ENCODE measurements at regions not wholly inside any gene's neighbourhood (a gene's known extent, or its start where the extent isn't known, plus 50 kb on each side); places are given as distances from the start of the nearest gene placed in this dataset.
"Not testable (repeated sequence)": the region's sequence is repeated elsewhere in the genome, so short reads cannot be mapped to it uniquely, and the experiment has no call there.

DNA sequence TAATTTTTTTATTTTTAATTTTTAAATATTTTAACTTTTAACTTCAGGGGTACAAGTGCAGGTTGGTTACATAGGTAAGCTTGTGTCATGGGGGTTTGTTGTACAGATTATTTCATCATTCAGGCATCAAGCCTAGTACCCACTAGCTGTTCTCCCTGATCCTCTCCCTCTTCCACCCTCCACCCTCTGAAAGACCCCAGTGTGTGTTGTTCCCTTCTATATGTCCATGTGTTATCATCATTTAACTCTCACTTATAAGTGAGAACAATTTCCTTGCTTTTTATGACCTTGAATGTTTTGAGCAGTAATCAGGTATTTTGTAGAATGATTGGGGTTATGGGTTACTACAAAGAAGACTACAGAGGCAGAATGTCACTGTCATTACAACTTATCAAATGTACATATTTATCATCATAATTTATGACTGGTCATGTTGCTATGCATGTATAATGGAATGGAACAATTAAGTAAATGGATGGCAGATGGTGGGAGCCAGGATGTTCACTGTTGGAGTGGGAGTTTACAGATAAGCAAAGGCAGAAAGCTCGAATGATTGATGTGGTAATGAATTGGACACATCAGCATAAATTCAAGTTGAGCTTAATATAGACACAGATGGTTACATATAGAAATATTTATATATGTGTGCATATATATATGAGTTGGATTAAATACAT, 563.8 kb upstream of the ROBO1 start:
- TF ChIP-seq, protein P1, sequence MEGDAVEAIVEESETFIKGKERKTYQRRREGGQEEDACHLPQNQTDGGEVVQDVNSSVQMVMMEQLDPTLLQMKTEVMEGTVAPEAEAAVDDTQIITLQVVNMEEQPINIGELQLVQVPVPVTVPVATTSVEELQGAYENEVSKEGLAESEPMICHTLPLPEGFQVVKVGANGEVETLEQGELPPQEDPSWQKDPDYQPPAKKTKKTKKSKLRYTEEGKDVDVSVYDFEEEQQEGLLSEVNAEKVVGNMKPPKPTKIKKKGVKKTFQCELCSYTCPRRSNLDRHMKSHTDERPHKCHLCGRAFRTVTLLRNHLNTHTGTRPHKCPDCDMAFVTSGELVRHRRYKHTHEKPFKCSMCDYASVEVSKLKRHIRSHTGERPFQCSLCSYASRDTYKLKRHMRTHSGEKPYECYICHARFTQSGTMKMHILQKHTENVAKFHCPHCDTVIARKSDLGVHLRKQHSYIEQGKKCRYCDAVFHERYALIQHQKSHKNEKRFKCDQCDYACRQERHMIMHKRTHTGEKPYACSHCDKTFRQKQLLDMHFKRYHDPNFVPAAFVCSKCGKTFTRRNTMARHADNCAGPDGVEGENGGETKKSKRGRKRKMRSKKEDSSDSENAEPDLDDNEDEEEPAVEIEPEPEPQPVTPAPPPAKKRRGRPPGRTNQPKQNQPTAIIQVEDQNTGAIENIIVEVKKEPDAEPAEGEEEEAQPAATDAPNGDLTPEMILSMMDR (IDR thresholded peaks at IDR 0.05): no peak
- TF ChIP-seq POLR2AphosphoS5 (IDR thresholded peaks at IDR 0.05) (no peak), EP300 (IDR thresholded peaks at IDR 0.05) (no peak), POLR2A (IDR thresholded peaks at IDR 0.05) (no peak)
- H3K27me3 ChIP-seq: no peaks in the 10 kb centered on the region
- no peak overlapping the region for H3K4me3 ChIP-seq
- H3K4me1 ChIP-seq: no peaks in the 10 kb centered on the region
- H3K36me3 ChIP-seq: no peaks in the 10 kb centered on the region
- H3K9me3 ChIP-seq: no peaks in the 10 kb centered on the region
- ATAC-seq: no peak
- H3K27ac ChIP-seq: no peak overlapping the region
- WGBS, 2 donors (ENCODE audit: low coverage in 1 of 2): 64 to 80% methylated on average over 1 of the region's 1 CpG

DNA sequence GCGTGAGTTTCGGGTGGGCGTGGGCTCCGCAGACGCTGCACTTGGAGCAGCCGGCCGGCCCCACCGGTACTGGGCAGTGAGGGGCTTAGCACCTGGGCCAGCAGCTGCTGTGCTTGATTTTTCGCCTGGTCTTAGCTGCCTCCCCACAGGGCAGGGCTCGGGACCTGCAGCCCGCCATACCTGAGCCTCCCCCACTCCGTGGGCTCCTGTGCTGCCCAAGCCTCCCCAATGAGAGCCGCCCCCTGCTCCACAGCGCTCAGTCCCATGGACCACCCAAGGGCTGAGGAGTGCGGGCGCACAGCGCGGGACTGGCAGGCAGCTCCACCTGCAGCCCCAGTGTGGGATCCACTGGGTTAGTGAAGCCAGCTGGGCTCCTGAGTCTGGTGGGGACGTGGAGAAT, 546.7 kb upstream of the ROBO1 start:
- not testable (repeated sequence) for ATAC-seq, H3K4me1 ChIP-seq, H3K36me3 ChIP-seq, H3K4me3 ChIP-seq, H3K27ac ChIP-seq, H3K27me3 ChIP-seq
- WGBS, 2 donors (ENCODE audit: low coverage in 1 of 2): no CpG with 5 or more reads among the region's 19 CpGs
- H3K9me3 ChIP-seq: peaks cover 0 to 23% (median 0%) of the 10 kb centered on the region in 3 donors

DNA sequence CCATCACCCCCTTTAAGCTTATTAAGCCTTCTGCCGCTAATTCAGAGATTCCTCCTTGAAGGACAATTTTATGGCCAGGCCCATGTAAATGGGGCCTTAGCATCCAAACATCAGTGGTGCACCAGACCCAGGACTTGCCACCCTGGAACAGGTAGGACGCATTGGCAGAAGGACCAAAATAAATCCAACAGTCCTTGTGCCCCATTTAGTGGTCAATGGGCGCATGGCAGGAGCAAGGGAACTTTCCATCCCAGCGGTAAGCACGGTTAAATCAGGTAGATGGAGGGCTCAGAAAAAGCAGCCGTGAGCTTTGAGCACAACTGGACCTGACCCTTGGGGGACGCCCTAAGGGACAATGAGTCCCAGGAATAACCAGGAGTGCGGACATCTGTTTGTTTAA, 540.8 kb upstream of the ROBO1 start:
- H3K27me3 ChIP-seq: no peaks in the 10 kb centered on the region
- TF ChIP-seq POLR2AphosphoS5 (IDR thresholded peaks at IDR 0.05): no peak
- TF ChIP-seq, protein P1 (IDR thresholded peaks at IDR 0.05): no peak
- no peak for TF ChIP-seq EP300 (IDR thresholded peaks at IDR 0.05)
- no peak for TF ChIP-seq POLR2A (IDR thresholded peaks at IDR 0.05)
- H3K27ac ChIP-seq: no peak overlapping the region
- no peak for ATAC-seq
- H3K36me3 ChIP-seq: no peaks in the 10 kb centered on the region
- WGBS, 2 donors (ENCODE audit: low coverage in 1 of 2): 59% methylated on average over 6 of the region's 8 CpGs; no CpG with 5 or more reads in 1 of the 2 donors
- no peak overlapping the region for H3K4me3 ChIP-seq
- H3K9me3 ChIP-seq: no peaks in the 10 kb centered on the region
- no peaks in the 10 kb centered on the region for H3K4me1 ChIP-seq

DNA sequence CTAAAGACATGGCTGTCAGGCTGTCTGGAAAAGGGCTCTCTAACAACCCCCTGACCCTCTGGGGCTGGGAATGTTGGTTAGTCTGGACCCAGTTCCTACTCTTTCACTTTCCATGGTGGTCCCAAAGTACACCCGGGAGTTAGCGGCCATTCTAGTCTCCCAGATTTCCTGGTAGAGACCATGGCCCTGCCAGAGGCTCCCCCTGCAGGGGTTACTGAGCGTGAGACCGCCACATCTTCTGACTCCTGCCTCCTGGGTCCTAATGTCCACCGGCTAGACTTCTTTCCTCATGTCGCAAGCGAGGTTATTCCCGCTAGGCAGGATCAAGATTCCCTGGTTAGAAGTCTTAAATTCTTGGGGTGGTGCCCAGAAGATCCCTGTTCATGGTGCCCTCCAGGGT, 540.0 kb upstream of the ROBO1 start:
- Histone ChIP-seq H3K36me3 (no peaks in the 10 kb centered on the region), H3K27me3 (no peaks in the 10 kb centered on the region), H3K4me3 (no peak overlapping the region), H3K27ac (no peak overlapping the region), H3K9me3 (no peaks in the 10 kb centered on the region), H3K4me1 (no peaks in the 10 kb centered on the region)
- WGBS, 2 donors (ENCODE audit: low coverage in 1 of 2): 100% methylated on average over 1 to 4 of the region's 8 CpGs
- no peak for TF ChIP-seq POLR2A (IDR thresholded peaks at IDR 0.05)
- no peak for TF ChIP-seq POLR2AphosphoS5 (IDR thresholded peaks at IDR 0.05)
- TF ChIP-seq, protein P1 (IDR thresholded peaks at IDR 0.05): no peak
- TF ChIP-seq EP300 (IDR thresholded peaks at IDR 0.05): no peak
- ATAC-seq: no peak

DNA sequence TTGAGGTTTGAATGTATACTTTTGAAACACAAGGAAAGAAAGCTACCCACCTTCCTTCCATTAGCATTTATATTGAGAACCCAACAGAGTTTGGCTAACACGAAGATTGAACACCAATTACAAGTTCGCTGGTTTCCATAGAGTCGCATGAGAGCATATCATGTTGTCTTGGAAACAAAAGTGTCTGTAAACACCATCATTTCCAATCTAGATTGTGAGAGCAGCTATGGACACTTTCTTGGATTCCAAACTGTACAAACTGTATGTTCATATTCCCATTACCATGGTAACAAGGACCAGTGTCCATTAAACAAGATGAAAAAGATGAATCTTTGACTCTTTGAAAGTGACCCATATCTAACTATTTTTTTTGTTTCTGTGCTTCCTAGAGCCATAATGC, 529.9 kb upstream of the ROBO1 start:
- no peak for ATAC-seq
- Histone ChIP-seq H3K4me3 (no peak overlapping the region), H3K27me3 (no peaks in the 10 kb centered on the region), H3K36me3 (no peaks in the 10 kb centered on the region), H3K4me1 (no peaks in the 10 kb centered on the region), H3K27ac (no peak overlapping the region), H3K9me3 (no peaks in the 10 kb centered on the region)
- WGBS, 2 donors (ENCODE audit: low coverage in 1 of 2): 53 to 67% methylated on average over 3 of the region's 3 CpGs
- no peak for TF ChIP-seq POLR2A (IDR thresholded peaks at IDR 0.05)
- TF ChIP-seq EP300 (IDR thresholded peaks at IDR 0.05): no peak
- TF ChIP-seq, protein P1 (IDR thresholded peaks at IDR 0.05): no peak
- TF ChIP-seq POLR2AphosphoS5 (IDR thresholded peaks at IDR 0.05): no peak

All from gastroesophageal sphincter (tissue), 4 donors.